HepG2 (cell line): ENCODE measurements at regions not wholly inside any gene's neighbourhood (a gene's known extent, or its start where the extent isn't known, plus 50 kb on each side); places are given as distances from the start of the nearest gene placed in this dataset.

Experiments used
- ATAC-seq: fragments of 200-7000 bp; cut with Tn5 transposase; 3 replicates; pipeline ENCODE4 v1.9.1; 2020; ENCODE audit warnings: mild to moderate bottlenecking, moderate library complexity
- BruUV-seq: library from RNA; stranded (reverse); fragments of 400-500 nt; replicated peaks from 2 replicates; lab custom pipeline; 2021; lab: Mats Ljungman, UMichigan
- CTCF ChIA-PET: fragments of 300-600 bp; formaldehyde crosslinking; extraction: SDS; loops from one replicate; lab custom pipeline; 2021; ENCODE audit warnings: low total read pairs, inconsistent platforms, low intra/inter-chr PET ratio; lab: Yijun Ruan, JAX
- POLR2A ChIA-PET: fragments of 350-600 bp; sonication (Branson Sonifier 250); formaldehyde crosslinking; loops from one replicate; lab custom pipeline; 2020; ENCODE audit warnings: antibody characterized with exemption, inconsistent platforms; lab: Yijun Ruan, JAX
- DNase-seq: peaks from one replicate; pipeline ENCODE4 v3.0.0-alpha.2; 2015; ENCODE audit warnings: low spot score
- FAIRE-seq: peaks from 3 replicates; lab custom pipeline; 2011; peaks lifted over from hg19 to GRCh38; lab: Jason Lieb, UNC
- H2AFZ ChIP-seq: one replicate; pipeline ENCODE4 v1.6.1; 2011; ENCODE audit warnings: low read length, inconsistent platforms
- H3K27ac ChIP-seq: fragments of 300-600 bp; 3 replicates; pipeline ENCODE4 v1.8.0; 2011; ENCODE audit warnings: mixed run types, mild to moderate bottlenecking, mixed read lengths, low read length, inconsistent platforms; ENCODE audit not compliant: insufficient read depth; ENCODE audit errors: extremely low read length
- H3K27me3 ChIP-seq, 2 experiments: fragments of 200-600 bp in 1 of 2; 2 replicates in 1 of 2; 3 replicates in 1 of 2; pipeline versions ENCODE4 v1.6.0 to v1.8.0; 2011; ENCODE audit warnings: low read length in 2 of 2, mild to moderate bottlenecking in 2 of 2, moderate library complexity in 2 of 2, inconsistent platforms in 1 of 2; ENCODE audit not compliant: insufficient read depth in 2 of 2, control insufficient read depth in 1 of 2
- H3K36me3 ChIP-seq, 2 experiments: fragments of 200-600 bp in 1 of 2; replicated peaks in 1 of 2; 2 replicates in 1 of 2; 3 replicates in 1 of 2; pipeline versions ENCODE4 v1.5.1 to v1.8.0; 2011; ENCODE audit warnings: low read length in 2 of 2, inconsistent platforms in 1 of 2; ENCODE audit not compliant: insufficient read depth in 2 of 2, control insufficient read depth in 1 of 2
- H3K4me1 ChIP-seq: 2 replicates; pipeline ENCODE4 v1.5.1; 2012; ENCODE audit warnings: low read length, inconsistent platforms; ENCODE audit not compliant: insufficient read depth
- H3K4me2 ChIP-seq: 2 replicates; pipeline ENCODE4 v1.6.0; 2011; ENCODE audit warnings: low read depth, low read length, inconsistent platforms
- H3K4me3 ChIP-seq, 3 experiments: fragments of 200-600 bp in 1 of 3; sonication (generic), shearing (Covaris generic) in 1 of 3; replicated peaks in 1 of 3; 2 replicates each; pipeline ENCODE4 v1.5.1; 2011 to 2016; ENCODE audit warnings: low read length in 3 of 3, inconsistent platforms in 2 of 3, low read depth in 2 of 3, mild to moderate bottlenecking in 2 of 3, control low read depth in 1 of 3, mixed read lengths in 1 of 3; ENCODE audit not compliant: insufficient read depth in 1 of 3
- H3K79me2 ChIP-seq: one replicate; pipeline ENCODE4 v1.6.1; 2011; ENCODE audit warnings: low read length, inconsistent platforms; ENCODE audit not compliant: insufficient read depth
- H3K9ac ChIP-seq: 2 replicates; pipeline ENCODE4 v1.6.0; 2011; ENCODE audit warnings: mild to moderate bottlenecking, low read depth, low read length, inconsistent platforms; ENCODE audit not compliant: insufficient read depth
- H3K9me3 ChIP-seq: 2 replicates; pipeline ENCODE4 v1.5.1; 2012; ENCODE audit warnings: mild to moderate bottlenecking, low read length
- H4K20me1 ChIP-seq: 2 replicates; pipeline ENCODE4 v1.6.0; 2011; ENCODE audit warnings: inconsistent platforms, mild to moderate bottlenecking, low read length, moderate library complexity; ENCODE audit not compliant: insufficient read depth
- FUBP1 ChIP-seq: sonication (generic); formaldehyde crosslinking; IDR thresholded peaks from 2 replicates; pipeline ENCODE4 v1.5.1; 2020; ENCODE audit warnings: missing genetic modification reagents, mild to moderate bottlenecking, borderline replicate concordance
- HES4 ChIP-seq: sonication (generic); formaldehyde crosslinking; IDR thresholded peaks from 2 replicates; pipeline ENCODE4 v1.9.0; 2021; ENCODE audit warnings: mild to moderate bottlenecking, missing genetic modification reagents, borderline replicate concordance
- KDM1A ChIP-seq: IDR thresholded peaks from 2 replicates; pipeline ENCODE4 v1.6.1; 2016; ENCODE audit warnings: missing compliant biosample characterization
- NFE2 ChIP-seq: sonication (generic); formaldehyde crosslinking; IDR thresholded peaks from 2 replicates; pipeline ENCODE4 v1.4.0; 2020; ENCODE audit warnings: missing genetic modification reagents
- NPAS2 ChIP-seq: sonication (generic); formaldehyde crosslinking; IDR thresholded peaks from 2 replicates; pipeline ENCODE4 v1.8.0; 2022; ENCODE audit warnings: mild to moderate bottlenecking, missing genetic modification reagents, borderline replicate concordance
- SP1 ChIP-seq, 2 experiments: fragments of 450-650 bp in 1 of 2; sonication (generic) in 1 of 2; formaldehyde crosslinking in 1 of 2; IDR thresholded peaks; 2 replicates each; pipeline versions ENCODE4 v1.4.0 to v1.6.1; 2016 to 2020; ENCODE audit warnings: missing genetic modification reagents in 1 of 2
- ZBED4 ChIP-seq: sonication (generic); formaldehyde crosslinking; IDR thresholded peaks from 2 replicates; pipeline ENCODE4 v1.4.0; 2020; ENCODE audit warnings: missing genetic modification reagents, borderline replicate concordance
- ZC3H13 ChIP-seq: sonication (generic); formaldehyde crosslinking; IDR thresholded peaks from 2 replicates; pipeline ENCODE4 v1.8.1; 2023; ENCODE audit warnings: mild to moderate bottlenecking, missing genetic modification reagents, moderate library complexity
- ZNF12 ChIP-seq: sonication (generic); formaldehyde crosslinking; IDR thresholded peaks from 2 replicates; pipeline ENCODE4 v1.5.0; 2020; ENCODE audit warnings: missing genetic modification reagents
- ZNF496 ChIP-seq: sonication (generic); formaldehyde crosslinking; IDR thresholded peaks from 2 replicates; pipeline ENCODE4 v1.8.1; 2023; ENCODE audit warnings: mild to moderate bottlenecking, moderate library complexity, missing genetic modification reagents; ENCODE audit not compliant: insufficient replicate concordance
- ZNF510 ChIP-seq: sonication (generic); formaldehyde crosslinking; IDR thresholded peaks from 2 replicates; pipeline ENCODE4 v1.4.0; 2020; ENCODE audit warnings: low read depth, mild to moderate bottlenecking, missing genetic modification reagents
- ZSCAN12 ChIP-seq: sonication (generic); formaldehyde crosslinking; IDR thresholded peaks from 2 replicates; pipeline ENCODE4 v1.9.0; 2021; ENCODE audit warnings: mild to moderate bottlenecking, missing genetic modification reagents
- WGBS: methylation state at CpG from one replicate; pipeline ENCODE4 v1.1.6; 2017; ENCODE audit warnings: low lambda C conversion rate; 5-methylcytosine and 5-hydroxymethylcytosine counted together
- in situ Hi-C: cut with HindIII; loops from 2 replicates; pipeline ENCODE4 v1.10.0; 2017; ENCODE audit warnings: low pct_unique_long_range_greater_than_20kb; ENCODE audit not compliant: extremely low pct_ligation_motif_present
- intact Hi-C: fragments of 100-400 bp; cut with micrococcal nuclease; formaldehyde crosslinking; loops from one replicate; pipeline ENCODE4 v1.10.0; 2022; ENCODE audit not compliant: unreplicated experiment

- Histone ChIP-seq H3K9me3 (peaks cover 16% of the 10 kb centered on the region; the same call in 1 of the 2 replicates), H3K4me1 (no peaks in the 10 kb centered on the region), H3K9ac (no peak overlapping the region), H3K4me2 (no peak overlapping the region), H3K27ac (no peak overlapping the region), H4K20me1 (no peaks in the 10 kb centered on the region), H3K4me3 (no peak overlapping the region), H3K27me3 (no peaks in the 10 kb centered on the region), H2AFZ (no peak overlapping the region), H3K36me3 (no peaks in the 10 kb centered on the region), H3K79me2 (no peaks in the 10 kb centered on the region)
- DNase-seq (no peak), ATAC-seq (no peak), FAIRE-seq (no peak)
- CTCF ChIA-PET, result no interaction called here
- POLR2A ChIA-PET, result no interaction called here
- no TSS peak for BruUV-seq
- intact Hi-C loops (no loop called here), in situ Hi-C loops (no loop called here)
- TF ChIP-seq ZNF510 (no peak), ZNF496 (no peak)
- 1% methylated on average over 4 of the region's 4 CpGs for WGBS
Measured at GRCh38 chr4:32890398-32890797, 2170.2 kb downstream of the PCDH7 start.

- WGBS, result no CpG with 5 or more reads among the region's 3 CpGs
- no peak for FAIRE-seq
- intact Hi-C loops (no loop called here), in situ Hi-C loops (no loop called here)
- Histone ChIP-seq H3K4me2 (no peak overlapping the region), H3K9ac (no peak overlapping the region), H4K20me1 (no peaks in the 10 kb centered on the region), H3K79me2 (no peaks in the 10 kb centered on the region), H3K9me3 (peaks cover 66% of the 10 kb centered on the region), H2AFZ (no peak overlapping the region), H3K27ac (no peak overlapping the region), H3K27me3 (no peaks in the 10 kb centered on the region), H3K4me3 (no peak overlapping the region), H3K36me3 (no peaks in the 10 kb centered on the region), H3K4me1 (no peaks in the 10 kb centered on the region)
- ChIA-PET CTCF (no interaction called here), POLR2A (no interaction called here)
- ATAC-seq, result no peak
- no TSS peak for BruUV-seq
- no peak for DNase-seq
- TF ChIP-seq SP1 (IDR thresholded peaks at IDR 0.05) (no peak), SP1 (CRISPR knock-in tag; IDR thresholded peaks at IDR 0.05) (no peak), NFE2 (CRISPR knock-in tag) (no peak), FUBP1 (CRISPR knock-in tag) (no peak), ZNF12 (CRISPR knock-in tag) (no peak), NPAS2 (CRISPR knock-in tag) (no peak), HES4 (CRISPR knock-in tag) (no peak), ZSCAN12 (no peak), KDM1A (CRISPR knock-in tag) (no peak), ZC3H13 (no peak), ZBED4 (CRISPR knock-in tag) (no peak)
Measured at GRCh38 chr4:32909053-32909452, 2188.9 kb downstream of the PCDH7 start.
